Skeletal muscle satellite cell (primary cell): ENCODE measurements at regions not wholly inside any gene's neighbourhood (a gene's known extent, or its start where the extent isn't known, plus 50 kb on each side); places are given as distances from the start of the nearest gene placed in this dataset.

Experiments
- H3K27me3 ChIP-seq: 2 replicates; pipeline ENCODE4 v1.7.0; 2013; ENCODE audit warnings: low read length; ENCODE audit not compliant: control insufficient read depth, insufficient read depth
- H3K36me3 ChIP-seq: 2 replicates; pipeline ENCODE4 v1.7.0; 2013; ENCODE audit warnings: mild to moderate bottlenecking, control low read depth, low read length; ENCODE audit not compliant: insufficient read depth
- H3K4me1 ChIP-seq: 2 replicates; pipeline ENCODE4 v1.7.0; 2013; ENCODE audit warnings: low read length; ENCODE audit not compliant: control insufficient read depth, insufficient read depth
- H3K4me2 ChIP-seq: 2 replicates; pipeline ENCODE4 v1.7.0; 2013; ENCODE audit warnings: mild to moderate bottlenecking, low read length
- H3K4me3 ChIP-seq: 2 replicates; pipeline ENCODE4 v1.7.0; 2013; ENCODE audit warnings: low read length
- H3K9ac ChIP-seq: 2 replicates; pipeline ENCODE4 v1.7.0; 2013; ENCODE audit warnings: mild to moderate bottlenecking, low read depth, low read length, moderate library complexity
- H3K9me3 ChIP-seq: replicated peaks from 2 replicates; pipeline ENCODE4 v1.7.0; 2013; ENCODE audit warnings: mild to moderate bottlenecking, control low read depth, low read length

GRCh38 chr13:83992566-83993358 is 110.5 kb upstream of the SLITRK1 start:
- Histone ChIP-seq H3K4me3 (no peak overlapping the region), H3K27me3 (no peaks in the 10 kb centered on the region), H3K4me1 (no peaks in the 10 kb centered on the region), H3K9me3 (no peaks in the 10 kb centered on the region), H3K4me2 (no peak overlapping the region), H3K36me3 (no peaks in the 10 kb centered on the region), H3K9ac (no peak overlapping the region)

- Histone ChIP-seq H3K4me3 (no peak overlapping the region), H3K4me1 (no peaks in the 10 kb centered on the region), H3K9ac (no peak overlapping the region), H3K9me3 (no peaks in the 10 kb centered on the region), H3K27me3 (no peaks in the 10 kb centered on the region), H3K4me2 (no peak overlapping the region), H3K36me3 (no peaks in the 10 kb centered on the region)
Observed at GRCh38 chr13:83987394-83987793, 105.1 kb upstream of the SLITRK1 start.

DNA sequence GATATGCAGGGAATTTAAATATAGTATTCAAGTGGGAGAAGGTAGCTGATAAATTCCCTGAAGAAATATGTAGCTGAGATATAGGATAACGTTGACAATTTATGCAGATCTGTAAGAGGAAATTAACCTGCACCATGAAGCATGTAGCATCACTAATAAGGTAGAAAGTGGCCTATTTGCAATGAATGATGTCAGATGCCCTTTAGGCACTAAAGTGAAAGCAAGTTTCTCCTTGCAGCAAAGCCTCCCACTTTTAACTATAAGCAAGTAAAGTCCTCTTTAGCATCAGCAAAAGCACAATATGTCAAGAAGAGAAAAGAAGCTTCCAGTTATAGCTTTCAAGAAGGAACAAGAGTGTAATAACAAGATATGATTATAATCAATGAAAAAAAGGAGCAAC is 102.5 kb upstream of the SLITRK1 start:
- Histone ChIP-seq H3K9ac (no peak overlapping the region), H3K4me3 (no peak overlapping the region), H3K9me3 (no peaks in the 10 kb centered on the region), H3K36me3 (no peaks in the 10 kb centered on the region), H3K4me2 (no peak overlapping the region), H3K4me1 (no peaks in the 10 kb centered on the region), H3K27me3 (no peaks in the 10 kb centered on the region)

- Histone ChIP-seq H3K27me3 (no peaks in the 10 kb centered on the region), H3K9ac (no peak overlapping the region), H3K4me2 (no peak overlapping the region), H3K4me1 (no peaks in the 10 kb centered on the region), H3K9me3 (no peaks in the 10 kb centered on the region), H3K4me3 (no peak overlapping the region), H3K36me3 (no peaks in the 10 kb centered on the region)
Observed at GRCh38 chr13:83980331-83980730, 98.1 kb upstream of the SLITRK1 start.

DNA sequence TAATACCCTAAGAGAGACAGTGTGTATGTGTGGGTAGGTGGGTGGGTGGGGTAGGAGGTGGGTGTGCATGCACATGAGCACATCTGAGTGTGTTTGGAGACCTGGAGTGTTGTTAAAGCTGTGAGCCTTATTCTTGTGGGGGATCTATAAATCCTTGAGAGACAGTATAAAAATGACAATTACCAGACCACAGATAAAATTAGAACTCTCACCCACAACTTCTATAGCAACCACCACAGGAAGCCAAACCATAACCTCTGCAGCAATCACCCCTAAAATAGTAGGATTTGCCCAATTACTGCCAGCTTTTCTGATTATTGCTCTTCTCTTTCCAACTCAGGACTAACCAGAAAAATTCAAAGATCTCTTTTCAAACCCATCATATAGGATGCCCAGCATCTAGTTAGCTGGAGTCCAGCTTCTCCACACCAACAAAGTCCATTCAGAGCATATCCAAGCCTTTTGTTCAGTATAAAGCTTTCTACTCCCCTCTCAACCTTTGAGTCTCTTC is 93.4 kb upstream of the SLITRK1 start:
- Histone ChIP-seq H3K36me3 (no peaks in the 10 kb centered on the region), H3K27me3 (no peaks in the 10 kb centered on the region), H3K4me1 (no peaks in the 10 kb centered on the region), H3K9ac (no peak overlapping the region), H3K9me3 (no peaks in the 10 kb centered on the region), H3K4me2 (no peak overlapping the region), H3K4me3 (no peak overlapping the region)

DNA sequence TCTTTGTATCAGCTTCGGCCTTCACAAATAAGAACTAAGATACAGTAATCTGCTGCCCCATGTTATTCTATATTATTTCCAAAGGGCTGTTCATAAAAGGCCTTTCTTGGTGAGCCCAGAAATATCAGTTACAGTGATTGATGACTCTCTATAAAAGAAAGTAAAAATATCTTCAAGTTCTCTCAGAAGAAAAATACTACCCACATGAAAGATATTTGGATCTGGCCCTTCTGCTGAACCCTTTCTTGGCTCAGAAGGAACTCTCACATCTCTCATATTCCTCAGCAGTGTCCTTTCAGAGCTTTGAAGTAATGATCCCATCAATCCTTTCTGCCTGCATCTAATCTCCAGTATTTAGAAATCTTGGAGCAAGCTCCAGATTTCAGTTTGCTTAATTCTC is 76.3 kb upstream of the SLITRK1 start:
- H3K4me2 ChIP-seq = no peak overlapping the region

GRCh38 chr13:83955011-83955410 is 72.7 kb upstream of the SLITRK1 start:
- Histone ChIP-seq H3K27me3 (no peaks in the 10 kb centered on the region), H3K36me3 (no peaks in the 10 kb centered on the region), H3K4me3 (no peak overlapping the region), H3K9me3 (no peaks in the 10 kb centered on the region), H3K4me2 (no peak overlapping the region), H3K4me1 (no peaks in the 10 kb centered on the region), H3K9ac (no peak overlapping the region)

More for the DNA sequence above, 76.3 kb upstream of the SLITRK1 start:
- Histone ChIP-seq H3K27me3 (no peaks in the 10 kb centered on the region), H3K4me3 (no peak overlapping the region), H3K9me3 (no peaks in the 10 kb centered on the region), H3K4me1 (no peaks in the 10 kb centered on the region), H3K36me3 (no peaks in the 10 kb centered on the region), H3K9ac (no peak overlapping the region)

GRCh38 chr13:83953916-83954315 is 71.6 kb upstream of the SLITRK1 start:
- Histone ChIP-seq H3K9ac (no peak overlapping the region), H3K27me3 (no peaks in the 10 kb centered on the region), H3K9me3 (no peaks in the 10 kb centered on the region), H3K36me3 (no peaks in the 10 kb centered on the region), H3K4me1 (no peaks in the 10 kb centered on the region), H3K4me3 (no peak overlapping the region), H3K4me2 (no peak overlapping the region)

DNA sequence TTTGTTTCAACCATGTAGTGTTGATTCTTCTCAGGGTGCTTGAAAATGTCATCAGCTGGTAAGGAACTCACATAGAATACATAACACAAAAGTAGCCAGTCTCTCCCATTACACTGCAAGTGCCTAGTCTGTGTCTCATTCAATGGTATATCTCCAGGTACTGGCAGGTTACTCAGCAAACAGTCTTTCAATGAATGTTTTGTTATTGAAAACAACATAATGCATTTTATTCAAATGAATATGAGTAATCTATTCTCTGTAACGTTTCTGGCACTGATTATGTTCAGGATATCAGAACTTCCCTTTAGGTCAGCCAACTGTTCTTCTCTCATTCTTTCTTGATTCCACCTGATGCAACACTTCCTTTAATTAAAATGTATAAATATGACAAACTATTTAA is 68.0 kb upstream of the SLITRK1 start:
- Histone ChIP-seq H3K9me3 (no peaks in the 10 kb centered on the region), H3K4me1 (no peaks in the 10 kb centered on the region), H3K9ac (no peak overlapping the region), H3K36me3 (no peaks in the 10 kb centered on the region), H3K4me2 (no peak overlapping the region), H3K4me3 (no peak overlapping the region), H3K27me3 (no peaks in the 10 kb centered on the region)

GRCh38 chr13:83943530-83944279 is 61.4 kb upstream of the SLITRK1 start:
- Histone ChIP-seq H3K27me3 (no peaks in the 10 kb centered on the region), H3K9ac (no peak overlapping the region)

DNA sequence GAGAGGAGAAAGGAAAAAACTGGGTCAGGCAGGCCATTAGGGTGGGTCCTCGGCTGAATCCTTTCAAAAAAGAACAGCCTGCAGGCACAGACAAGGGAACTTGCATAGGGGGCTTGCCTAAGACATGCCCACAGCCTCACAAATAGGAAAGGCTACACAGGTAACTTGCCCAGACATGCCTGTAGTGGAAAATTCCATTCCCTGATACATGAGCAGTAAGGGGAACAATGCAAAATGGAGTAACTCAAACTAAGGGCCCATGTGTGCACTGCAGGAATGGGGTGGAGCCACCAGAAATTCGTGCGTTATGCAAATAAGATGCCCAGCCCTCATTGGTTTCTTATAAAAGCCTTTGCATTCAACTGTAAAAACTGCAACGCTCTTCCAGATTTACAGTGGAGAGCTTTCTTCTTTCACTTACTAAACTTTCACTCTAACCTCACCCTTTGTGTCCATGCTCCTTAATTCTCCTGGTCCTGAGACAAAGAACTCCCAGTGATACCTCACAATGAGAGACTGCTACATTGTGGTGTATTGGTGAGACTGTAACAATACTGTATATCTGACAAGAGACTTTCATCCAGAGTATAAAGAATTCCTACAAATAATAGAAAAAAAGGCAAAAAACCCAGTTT is 59.5 kb upstream of the SLITRK1 start:
- no peak overlapping the region for H3K4me3 ChIP-seq
- H3K4me1 ChIP-seq = no peaks in the 10 kb centered on the region
- no peak overlapping the region for H3K9ac ChIP-seq
- H3K4me2 ChIP-seq = no peak overlapping the region
- no peaks in the 10 kb centered on the region for H3K9me3 ChIP-seq
- no peaks in the 10 kb centered on the region for H3K27me3 ChIP-seq
- H3K36me3 ChIP-seq = no peaks in the 10 kb centered on the region

More at GRCh38 chr13:83943530-83944279, 61.4 kb upstream of the SLITRK1 start:
- H3K4me3 ChIP-seq = no peak overlapping the region
- no peaks in the 10 kb centered on the region for H3K36me3 ChIP-seq
- H3K9me3 ChIP-seq = no peaks in the 10 kb centered on the region
- no peaks in the 10 kb centered on the region for H3K4me1 ChIP-seq
- H3K4me2 ChIP-seq = no peak overlapping the region
